HG02884 (cell line): ENCODE measurements at regions not wholly inside any gene's neighbourhood (a gene's known extent, or its start where the extent isn't known, plus 50 kb on each side); places are given as distances from the start of the nearest gene placed in this dataset.
"Not testable (repeated sequence)": the region's sequence is repeated elsewhere in the genome, so short reads cannot be mapped to it uniquely, and the experiment has no call there.

ENCODE experiments used
- ATAC-seq: cut with Tn5 transposase; IDR thresholded peaks from one replicate; pipeline ENCODE4 v1.9.1; 2021; ENCODE audit warnings: mild to moderate bottlenecking, moderate library complexity; ENCODE audit not compliant: unreplicated experiment

DNA sequence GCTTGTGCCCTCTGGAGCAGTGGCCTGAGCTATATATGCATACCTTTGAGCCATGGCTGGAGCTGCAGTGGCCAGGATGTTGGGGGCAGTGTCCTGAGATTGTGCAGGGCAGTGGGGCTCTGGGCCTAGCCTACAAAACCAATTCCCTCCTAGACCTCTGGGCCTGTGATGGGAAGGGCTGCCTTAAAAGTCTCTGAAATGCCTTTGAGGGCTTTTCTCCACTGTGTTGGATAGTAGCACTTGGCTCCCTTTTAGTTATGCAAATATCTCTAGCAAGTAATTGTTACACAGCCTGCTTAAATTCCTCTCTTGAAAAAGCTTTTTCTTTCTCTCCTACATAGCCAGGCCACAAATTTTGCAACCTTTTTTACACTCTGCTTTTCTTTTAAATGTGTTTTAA lies 426.4 kb downstream of the ACTR3B start:
- ATAC-seq: no peak

DNA sequence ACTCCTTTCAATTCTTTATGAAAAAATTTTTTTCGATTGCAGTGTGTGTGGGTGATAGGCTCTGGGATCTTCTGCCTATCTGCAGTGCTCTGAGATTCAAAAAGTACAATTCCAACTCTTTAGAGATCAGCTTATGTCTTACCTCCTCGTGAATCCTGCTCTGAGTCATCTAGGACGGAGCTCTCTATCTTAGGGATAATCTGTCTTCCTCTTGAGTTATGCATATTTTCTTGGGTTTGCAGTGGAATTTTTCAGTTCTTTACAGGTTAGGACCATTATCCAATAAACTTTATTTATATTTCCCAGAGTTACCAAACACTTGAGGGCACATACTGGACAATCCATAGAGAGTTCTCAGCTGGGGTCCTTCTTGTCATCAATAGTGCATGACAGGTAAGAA lies 428.6 kb downstream of the ACTR3B start:
- ATAC-seq: no peak

DNA sequence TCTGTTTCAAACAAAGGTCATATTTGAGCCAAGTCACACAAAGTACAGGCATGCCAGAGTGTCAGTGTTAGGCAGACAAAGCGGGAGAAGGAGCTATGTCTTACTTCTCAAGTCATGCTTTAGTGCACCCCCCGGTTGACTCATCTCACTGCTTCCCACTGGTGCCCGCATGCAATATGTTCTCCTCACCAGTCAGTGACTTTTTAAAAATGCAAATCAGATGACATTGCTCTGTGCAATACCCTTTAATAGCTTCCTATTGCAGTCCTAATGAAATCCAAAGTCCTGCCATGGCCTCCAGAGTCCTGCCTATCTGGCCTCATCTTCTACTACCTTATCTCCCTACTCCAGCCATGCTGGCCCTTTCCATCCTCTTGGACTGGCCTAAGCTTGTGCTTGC lies 429.1 kb downstream of the ACTR3B start:
- no peak for ATAC-seq

DNA sequence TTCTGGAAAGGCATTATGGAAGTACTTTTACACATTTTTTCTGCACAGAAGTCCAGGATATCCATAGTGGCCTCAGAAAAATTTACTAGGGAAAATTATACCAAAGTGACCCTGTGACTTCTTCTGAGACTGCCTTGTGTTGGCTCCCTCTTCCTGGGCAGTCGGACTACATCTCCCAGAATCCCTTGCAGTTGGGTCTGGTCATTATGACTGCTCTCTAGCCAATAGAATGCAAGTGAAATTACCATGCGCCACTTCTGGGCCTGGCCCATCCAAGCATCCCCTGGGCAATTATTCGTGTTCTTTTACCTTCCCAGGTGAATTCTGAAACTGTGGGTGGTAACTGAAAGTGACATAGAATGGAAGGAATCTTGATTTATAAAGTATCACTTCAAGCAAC lies 430.9 kb downstream of the ACTR3B start:
- ATAC-seq: no peak

DNA sequence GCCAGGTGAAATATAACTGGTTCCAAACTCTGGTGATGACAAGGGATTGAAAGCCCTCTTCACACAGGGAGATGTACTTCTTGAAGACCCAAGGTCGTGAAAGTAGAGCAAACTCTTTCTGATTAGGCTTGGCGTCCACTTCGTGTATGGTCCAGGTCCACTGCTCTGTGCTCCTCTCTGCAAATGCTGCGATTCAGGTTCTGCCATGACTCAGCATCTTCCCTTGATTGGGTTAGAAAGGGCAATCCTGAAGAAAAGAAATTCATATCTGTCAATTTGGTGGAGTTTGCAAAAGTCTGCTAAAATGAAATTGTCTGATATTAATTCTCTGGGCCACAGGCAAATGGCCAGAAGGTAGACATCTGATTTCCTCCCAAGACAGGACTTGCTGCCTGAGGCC lies 431.4 kb downstream of the ACTR3B start:
- ATAC-seq: no peak

DNA sequence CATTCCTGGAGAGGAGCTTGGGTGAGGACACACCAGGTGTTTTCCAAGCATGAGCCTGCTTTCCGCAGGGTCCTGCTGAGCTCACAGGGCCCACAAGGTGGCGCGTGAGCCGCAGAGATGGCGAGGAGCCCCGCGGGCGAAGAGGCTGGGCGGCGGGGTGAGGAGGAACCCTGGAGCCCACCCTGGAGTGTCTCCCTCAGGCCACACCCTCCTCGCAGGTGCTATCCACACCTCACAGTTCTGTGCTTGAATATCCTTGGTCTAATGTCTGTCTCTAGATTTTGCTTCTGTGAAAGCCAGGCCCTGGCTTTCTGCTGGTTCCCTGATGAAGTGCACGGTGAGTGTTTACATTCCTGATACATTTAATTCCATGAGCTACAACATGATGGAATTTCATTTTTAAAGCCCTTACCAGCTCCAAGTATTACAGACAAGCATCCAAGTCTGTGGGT lies 433.6 kb downstream of the ACTR3B start:
- no peak for ATAC-seq

DNA sequence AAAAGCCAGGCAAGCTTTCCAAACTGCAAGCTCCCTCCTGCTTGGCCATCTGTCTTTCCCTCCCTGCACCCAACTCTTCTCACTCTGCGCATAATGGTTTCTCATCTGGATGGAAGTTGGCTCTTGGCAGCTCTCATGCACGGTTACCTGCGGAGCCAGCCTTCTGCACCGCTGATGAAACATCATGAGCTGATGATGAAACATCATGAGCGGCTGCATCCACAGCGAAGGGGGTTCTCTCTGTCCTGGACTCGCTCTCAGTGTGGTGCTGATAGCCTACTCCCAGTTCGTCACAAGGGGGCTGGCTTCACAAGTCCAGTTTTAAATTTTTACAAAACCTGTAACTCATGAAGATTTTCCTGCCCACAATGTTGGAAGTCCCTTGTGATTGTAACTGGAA lies 457.5 kb downstream of the ACTR3B start:
- ATAC-seq: no peak

DNA sequence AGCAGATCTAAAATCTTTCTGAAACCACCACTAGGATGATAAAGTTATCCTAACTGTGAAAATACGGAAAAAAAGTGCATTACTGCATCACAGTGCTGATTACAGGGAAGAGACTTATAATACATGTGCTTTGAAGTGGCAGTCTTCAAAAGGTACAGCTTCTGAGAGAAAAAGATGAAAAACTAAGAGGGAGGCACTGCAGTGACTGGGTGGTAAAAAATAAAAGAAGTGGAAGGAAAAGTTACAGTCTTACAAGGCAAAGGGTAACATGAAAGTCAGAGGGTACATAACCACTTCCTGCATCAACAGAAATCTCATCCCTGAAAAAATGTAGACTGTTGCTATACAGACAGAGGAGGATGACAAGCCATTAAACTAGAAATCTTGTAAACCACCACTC lies 465.3 kb downstream of the ACTR3B start:
- no peak for ATAC-seq

DNA sequence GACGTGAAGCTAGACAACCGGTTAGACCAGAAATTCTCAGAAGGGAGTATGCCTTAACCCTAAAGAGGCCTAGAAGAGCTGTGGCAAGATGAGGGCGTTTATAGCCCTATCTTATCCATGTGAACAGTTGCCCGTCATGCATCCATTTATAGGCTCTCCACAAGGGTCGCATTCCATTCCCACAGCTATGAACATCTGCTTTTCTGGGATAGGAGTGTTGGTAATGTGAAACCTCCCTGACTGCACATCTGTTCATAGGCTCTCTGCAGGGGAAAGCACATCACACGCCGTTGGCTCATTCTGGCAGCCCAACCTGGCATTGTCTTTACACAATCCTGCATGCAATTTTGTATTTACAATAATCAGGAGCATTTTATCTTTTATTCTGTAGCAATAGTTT lies 485.6 kb downstream of the ACTR3B start:
- not testable (repeated sequence) for ATAC-seq

DNA sequence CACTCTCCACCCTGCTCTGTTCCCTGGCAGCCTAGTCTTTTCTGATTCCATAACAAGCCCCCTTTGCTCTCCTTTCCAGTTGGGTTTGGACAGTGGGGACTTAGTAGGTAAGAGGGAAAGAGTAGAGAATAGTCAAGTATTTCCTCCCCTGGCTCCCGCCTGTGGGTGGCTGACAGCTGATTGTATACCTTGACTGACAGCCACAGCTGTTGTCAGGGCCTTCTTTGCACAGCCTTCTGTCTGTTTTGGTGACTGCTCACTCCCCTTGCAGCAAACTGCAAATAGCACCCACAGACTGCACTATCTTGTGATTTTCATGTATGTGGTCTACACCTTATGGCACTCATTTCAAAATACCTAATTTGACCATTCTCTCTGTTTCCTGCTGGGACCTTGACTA lies 486.3 kb downstream of the ACTR3B start:
- ATAC-seq: no peak

DNA sequence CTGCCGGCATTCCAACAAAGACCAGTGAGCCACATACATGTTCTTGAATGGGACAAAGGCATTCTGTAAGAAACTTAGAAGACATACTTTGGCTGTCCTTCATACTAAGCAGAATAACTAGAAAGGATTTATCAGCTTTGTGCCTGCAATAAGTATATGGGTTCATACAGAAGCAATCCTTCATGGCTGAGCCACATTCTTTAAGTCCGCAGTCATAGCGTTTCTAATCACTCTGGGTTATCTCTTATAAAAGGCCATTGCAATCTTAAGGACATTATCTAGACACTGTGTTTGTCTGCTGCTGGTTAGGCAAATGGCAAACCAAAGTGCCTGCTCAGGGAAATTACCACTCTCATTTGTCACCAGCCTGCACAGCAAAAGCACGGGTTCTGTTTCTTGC lies 488.4 kb downstream of the ACTR3B start:
- ATAC-seq: no peak

DNA sequence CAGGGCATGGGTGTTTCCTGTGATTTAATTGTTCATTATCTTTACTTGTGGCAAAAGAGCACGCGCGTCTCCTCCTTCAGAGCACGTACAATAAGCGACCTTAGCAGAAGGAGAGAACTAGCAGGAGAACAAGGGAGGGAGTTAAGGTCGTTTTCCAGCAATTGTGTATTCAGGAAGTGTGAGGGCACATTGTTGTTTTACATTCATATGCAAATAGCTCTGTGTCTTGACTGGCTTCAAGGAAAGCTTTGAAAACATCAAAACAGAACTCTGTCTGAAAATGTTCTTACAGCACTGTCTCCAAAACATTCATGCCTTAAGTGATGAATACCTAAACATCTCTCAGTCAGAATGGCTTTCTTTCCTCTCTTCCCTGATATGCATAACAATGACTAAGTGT lies 499.1 kb downstream of the ACTR3B start:
- ATAC-seq: no peak

DNA sequence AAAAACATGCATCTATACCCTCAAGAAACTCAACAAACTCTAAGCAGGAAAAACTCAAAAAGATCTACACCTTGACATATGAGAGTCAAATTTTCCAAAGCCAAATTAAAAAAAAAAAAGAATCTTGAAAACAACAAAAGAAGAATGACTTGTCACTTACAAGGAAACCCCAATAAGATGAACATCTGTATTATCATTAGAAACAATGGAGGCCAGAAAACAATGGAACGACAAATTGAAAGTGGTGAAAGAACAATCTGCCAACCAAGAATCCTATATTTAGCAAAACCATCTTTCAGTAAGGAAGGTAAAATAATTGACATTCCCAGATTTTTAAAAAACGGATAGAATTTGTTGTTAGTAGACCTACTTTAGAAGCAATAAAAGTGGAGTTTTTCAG lies 516.8 kb downstream of the ACTR3B start:
- ATAC-seq: no peak

DNA sequence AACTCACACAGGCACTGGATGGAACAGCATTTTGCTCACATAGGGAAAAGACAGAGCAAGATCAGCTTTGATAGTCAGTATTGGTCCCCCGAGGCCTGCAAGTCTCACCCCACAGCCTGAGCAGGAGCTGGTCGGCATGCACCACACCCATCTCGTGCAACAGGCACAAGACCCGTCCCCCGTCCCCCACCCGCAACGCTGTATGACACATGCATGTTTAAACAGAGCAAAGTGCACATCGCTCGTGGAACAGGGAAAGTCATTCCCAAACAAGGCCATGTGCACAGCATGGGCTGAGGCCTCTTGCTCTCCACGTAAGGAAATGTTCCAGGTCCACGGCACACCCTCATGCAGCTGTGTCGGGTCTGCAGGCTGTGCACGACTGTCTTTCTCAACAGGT lies 527.2 kb downstream of the ACTR3B start:
- ATAC-seq: no peak

DNA sequence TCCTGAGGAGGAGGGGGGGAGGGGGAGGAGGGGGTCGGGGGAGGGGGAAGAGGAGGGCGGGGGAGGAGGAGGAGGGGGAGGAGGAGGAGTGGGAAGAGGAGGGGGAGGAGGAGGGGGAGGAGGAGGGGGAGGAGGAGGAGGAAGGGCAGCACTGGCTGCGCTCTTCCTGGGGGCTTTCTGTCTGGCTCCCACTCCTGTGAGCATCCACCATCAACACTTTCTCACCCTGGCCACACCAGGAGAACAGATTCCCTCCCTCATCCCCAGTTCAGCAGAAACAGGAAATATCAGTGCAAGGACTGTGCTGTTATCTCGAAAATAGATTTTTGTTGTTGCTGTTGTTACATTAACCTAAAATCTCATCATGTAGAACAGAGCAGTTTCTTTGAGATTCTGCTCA lies 530.5 kb downstream of the ACTR3B start:
- no peak for ATAC-seq

DNA sequence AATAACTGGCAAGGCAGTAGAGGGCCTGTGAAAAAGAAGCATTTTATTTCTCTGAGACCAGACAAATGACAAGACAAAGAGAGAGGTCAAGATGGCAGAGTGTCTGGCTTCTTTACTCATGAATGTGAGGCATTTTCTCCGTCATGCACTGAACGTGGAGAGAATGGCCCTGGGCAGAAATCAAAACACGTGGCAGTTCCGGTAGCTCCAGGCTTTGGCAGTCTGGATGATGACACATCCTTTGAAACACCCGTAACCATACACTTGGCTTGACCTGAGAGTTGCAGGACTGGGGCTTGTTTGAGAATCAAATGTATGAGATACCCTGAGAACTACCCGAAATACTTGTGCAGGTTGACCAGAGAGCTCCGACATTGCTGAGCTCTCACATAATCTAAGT lies 537.6 kb downstream of the ACTR3B start:
- ATAC-seq: no peak

DNA sequence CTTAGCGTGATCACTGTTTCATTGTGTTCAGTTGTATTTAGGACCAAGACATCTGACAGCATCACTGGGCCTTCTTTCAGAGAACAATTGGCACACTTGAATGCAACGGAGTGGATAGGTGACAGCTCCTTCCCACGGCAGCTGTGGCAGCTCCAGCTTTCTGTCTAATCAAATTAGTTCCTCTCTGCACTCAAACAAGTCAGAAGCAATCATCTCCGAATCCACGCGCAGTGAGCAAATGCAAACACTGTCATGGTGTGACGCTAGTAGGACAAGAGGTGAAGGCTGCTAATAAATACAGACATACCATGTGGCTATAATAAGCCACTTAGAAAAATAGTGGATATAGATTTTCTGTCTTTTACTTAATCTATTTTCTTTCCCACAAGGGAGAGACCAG lies 542.4 kb downstream of the ACTR3B start:
- ATAC-seq: no peak

DNA sequence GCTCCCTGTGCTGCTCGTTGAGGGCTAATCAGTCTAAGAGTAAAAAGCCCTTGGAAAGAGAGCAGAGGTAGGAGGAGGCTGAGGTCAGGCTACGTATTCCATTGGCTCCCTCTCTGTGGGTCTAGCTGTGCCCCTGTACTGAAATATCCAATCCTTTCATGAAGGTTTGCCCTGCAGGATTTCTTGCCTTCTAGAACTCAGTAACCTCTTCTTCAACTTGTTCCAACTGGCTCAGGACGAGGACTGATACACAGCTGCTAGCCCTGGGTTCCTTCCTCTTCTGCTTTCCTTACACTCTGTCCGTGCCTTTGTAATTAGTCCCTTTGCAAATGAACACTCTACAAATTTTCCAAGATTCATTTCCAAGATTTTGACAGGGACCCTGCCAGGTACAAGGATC lies 560.5 kb downstream of the ACTR3B start:
- no peak for ATAC-seq

DNA sequence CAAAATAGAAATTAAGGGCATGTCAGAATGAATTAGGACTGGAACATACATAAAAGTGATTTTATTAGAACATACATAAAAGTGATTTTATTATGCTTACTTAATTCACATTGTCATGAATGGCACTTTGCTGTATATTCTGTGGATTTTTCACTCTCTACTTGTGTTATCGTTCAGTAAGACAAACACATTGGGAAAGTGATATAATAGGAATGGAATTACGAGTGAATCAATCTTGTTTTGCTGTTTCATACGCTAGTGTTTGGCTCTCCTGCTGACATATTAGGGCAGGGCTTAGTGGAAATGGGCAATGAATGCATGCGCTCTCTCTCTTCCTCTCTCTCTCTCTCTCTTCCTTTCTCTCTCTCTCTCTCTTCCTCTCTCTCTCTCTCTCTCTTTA lies 561.1 kb downstream of the ACTR3B start:
- no peak for ATAC-seq

DNA sequence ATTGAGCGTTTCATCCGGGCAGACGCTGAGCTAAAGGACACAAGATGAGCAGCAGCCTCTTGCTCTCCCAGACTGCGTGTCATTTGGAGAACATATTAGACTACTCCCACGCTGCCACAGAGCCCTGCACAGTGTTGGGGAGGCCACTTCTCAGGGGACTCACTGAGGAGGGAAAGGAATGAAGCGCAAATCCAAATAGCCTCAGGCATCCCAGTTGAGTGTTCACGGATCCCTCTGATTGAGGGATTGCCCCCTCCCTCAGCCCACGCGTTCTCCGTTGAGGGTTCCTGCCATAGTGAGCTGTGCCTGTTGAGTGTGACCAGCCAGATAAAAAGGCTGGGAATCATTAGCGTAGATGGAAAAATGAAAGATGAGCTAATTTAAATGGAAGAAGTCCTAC lies 563.4 kb downstream of the ACTR3B start:
- no peak for ATAC-seq

DNA sequence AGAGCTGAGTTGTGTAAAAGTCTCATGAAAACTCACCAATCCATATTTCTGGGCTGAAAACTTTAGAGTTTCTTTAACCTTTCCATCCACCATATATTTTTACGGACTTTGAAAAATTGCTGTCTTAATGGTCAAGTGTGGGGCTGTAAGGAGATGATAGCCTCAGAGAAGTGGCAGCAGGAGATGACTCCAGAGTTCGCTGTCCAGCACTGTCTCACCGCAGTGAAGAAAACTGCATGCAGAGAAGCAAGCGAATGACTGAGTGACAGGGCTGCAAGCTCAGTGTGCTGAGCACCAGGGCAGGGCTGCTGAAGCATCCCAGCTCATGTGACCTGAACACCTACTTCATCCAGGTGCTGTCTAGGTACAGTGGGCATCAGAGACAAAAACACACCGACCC lies 564.5 kb downstream of the ACTR3B start:
- ATAC-seq: no peak

DNA sequence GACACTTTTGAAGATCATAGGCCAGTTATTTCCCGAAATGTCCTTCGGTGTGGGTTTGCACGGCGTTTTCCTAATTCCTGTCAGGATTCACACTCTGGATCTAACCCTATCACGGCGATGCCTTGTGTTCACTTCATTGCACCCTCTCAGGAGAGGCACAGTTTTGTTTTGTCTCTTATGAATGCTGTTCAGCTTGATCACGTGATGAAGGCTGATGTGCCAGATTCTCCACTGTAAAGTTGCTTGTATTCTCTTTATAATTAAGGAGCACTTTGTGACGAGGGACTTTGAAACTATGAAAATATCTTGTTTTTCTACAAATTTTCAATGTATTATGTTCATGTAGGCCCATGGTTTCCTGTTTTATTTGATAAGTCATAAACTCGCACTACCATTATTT lies 568.1 kb downstream of the ACTR3B start:
- no peak for ATAC-seq

DNA sequence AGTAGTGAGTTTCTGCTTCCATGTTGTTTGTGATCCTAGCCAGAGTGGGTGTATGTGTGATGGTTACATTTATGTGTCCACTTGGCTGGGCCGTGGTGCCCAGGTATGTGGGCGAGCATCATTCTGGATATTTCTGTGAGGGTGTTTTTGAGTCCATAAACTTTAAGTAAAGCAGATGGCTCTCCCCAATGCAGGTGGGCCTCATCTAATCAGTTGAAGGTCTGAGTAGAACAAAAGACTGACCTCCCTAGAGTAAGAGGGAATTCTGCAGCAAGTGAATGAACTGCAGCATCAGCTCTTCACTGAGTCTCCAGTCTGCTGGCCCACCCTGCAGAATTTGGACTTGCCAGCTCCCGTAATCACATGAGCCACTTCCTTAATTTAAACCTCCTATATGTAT lies 571.9 kb downstream of the ACTR3B start:
- no peak for ATAC-seq

DNA sequence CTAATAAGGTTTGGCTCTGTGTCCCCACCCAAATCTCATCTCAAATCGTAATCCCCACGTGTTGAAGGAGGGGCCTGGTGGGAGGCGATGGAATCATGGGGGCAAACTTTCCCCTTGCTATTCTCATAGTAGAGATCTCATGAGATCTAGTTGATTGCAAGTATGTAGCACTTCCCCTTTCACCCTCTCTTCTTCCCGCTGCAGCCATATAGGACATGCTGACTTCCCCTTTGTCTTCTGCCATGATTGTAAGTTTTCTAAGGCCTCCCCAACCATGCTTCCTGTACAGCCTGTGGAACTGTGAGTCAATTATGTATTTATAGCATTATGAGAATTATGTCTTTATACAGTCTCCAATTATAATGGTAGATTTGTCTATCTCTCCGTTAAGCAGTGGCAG lies 594.5 kb downstream of the ACTR3B start:
- ATAC-seq: no peak
